ENCODE measurements at regions not wholly inside any gene's neighbourhood (a gene's known extent, or its start where the extent isn't known, plus 50 kb on each side); places are given as distances from the start of the nearest gene placed in this dataset.

GRCh38 chr4:35739308-35739707 lies 505.0 kb downstream of the ARAP2 start (continued):
- TF ChIP-seq BRCA1 (IDR thresholded peaks at IDR 0.05; ENCODE audit: low read depth, low read length): no peak

GRCh38 chr4:35754047-35754446 lies 490.3 kb downstream of the ARAP2 start:
- Histone ChIP-seq H2BK120ac (replicated peaks; ENCODE audit: low read depth, low read length) (no peak overlapping the region), H3K4me2 (ENCODE audit: insufficient read depth in 1 of 2, low read depth in 2 of 2, low read length in 2 of 2) (no peak overlapping the region), H3K4me3 (ENCODE audit: extremely low read depth in 1 of 4, insufficient read depth in 2 of 4, low read depth in 3 of 4, low read length in 4 of 4) (no peak overlapping the region), H4K5ac (ENCODE audit: insufficient read length, low read depth, low read length) (no peak overlapping the region), H3K9ac (replicated peaks in 1 of 4; ENCODE audit: extremely low read depth in 1 of 4, low read depth in 3 of 4, low read length in 3 of 4) (no peak overlapping the region), H3K36me3 (ENCODE audit: control insufficient read depth in 2 of 4, insufficient read depth in 4 of 4, low read length in 3 of 4) (no peaks in the 10 kb centered on the region), H2BK20ac (ENCODE audit: low read length) (no peak overlapping the region), H3K79me1 (ENCODE audit: low read depth, low read length) (no peaks in the 10 kb centered on the region), H3K27me3 (replicated peaks in 1 of 4; ENCODE audit: control insufficient read depth in 3 of 4, extremely low read depth in 1 of 4, insufficient read depth in 3 of 4, low read length in 3 of 4) (no peaks in the 10 kb centered on the region), H2BK5ac (ENCODE audit: low read depth, low read length) (no peak overlapping the region), H3K56ac (replicated peaks; ENCODE audit: insufficient read length, low read depth, low read length) (no peak overlapping the region), H3K9me3 (ENCODE audit: insufficient read depth in 2 of 2, low read depth in 1 of 2, low read length in 1 of 2) (no peaks in the 10 kb centered on the region), H3K4me1 (replicated peaks in 1 of 4; ENCODE audit: control insufficient read depth in 3 of 4, insufficient read depth in 4 of 4, low read length in 3 of 4) (no peaks in the 10 kb centered on the region), H4K20me1 (replicated peaks in 1 of 2; ENCODE audit: control insufficient read depth in 1 of 2, insufficient read depth in 2 of 2, low read length in 2 of 2) (no peaks in the 10 kb centered on the region), H3K18ac (ENCODE audit: extremely low read depth, low read length) (no peak overlapping the region), H3K4ac (replicated peaks; ENCODE audit: insufficient read length, low read depth, low read length) (no peak overlapping the region), H3K23me2 (ENCODE audit: low read depth, low read length) (no peaks in the 10 kb centered on the region), H2AFZ (ENCODE audit: low read length) (no peak overlapping the region), H3K14ac (ENCODE audit: insufficient read length) (no peak overlapping the region), H4K8ac (ENCODE audit: extremely low read depth, insufficient read depth, low read length) (no peak overlapping the region), H2BK12ac (ENCODE audit: low read depth, low read length) (no peak overlapping the region), H3K23ac (ENCODE audit: insufficient read length) (no peak overlapping the region), H2BK15ac (ENCODE audit: low read length) (no peak overlapping the region), H2AK5ac (ENCODE audit: low read depth, low read length) (no peak overlapping the region), H3K27ac (ENCODE audit: low read depth, low read length) (no peak overlapping the region), H3K79me2 (ENCODE audit: control insufficient read depth in 1 of 2, insufficient read depth in 2 of 2, low read length in 2 of 2) (no peaks in the 10 kb centered on the region), H4K91ac (replicated peaks; ENCODE audit: insufficient read length, low read length) (no peak overlapping the region)
- FAIRE-seq: no peak
- POLR2A ChIA-PET (ENCODE audit: partially characterized antibody): no interaction called here
- no peak for DNase-seq (ENCODE audit: low read depth in 1 of 2, low spot score in 2 of 2)
- CTCF ChIA-PET (ENCODE audit: partially characterized antibody): no interaction called here
- TF ChIP-seq HDAC2 (IDR thresholded peaks at IDR 0.05; ENCODE audit: borderline replicate concordance in 1 of 2, low read depth in 2 of 2, low read length in 2 of 2) (no peak), NRF1 (IDR thresholded peaks at IDR 0.05; ENCODE audit: low read depth, low read length) (no peak), EZH2 (IDR thresholded peaks at IDR 0.05; ENCODE audit: low read depth, low read length, severe bottlenecking) (no peak), SIN3A (conservative IDR thresholded peaks at IDR 0.05 in 1 of 2, IDR thresholded peaks at IDR 0.05 in 1 of 2; ENCODE audit: low read depth in 1 of 2, low read length in 2 of 2) (no peak), SIRT6 (IDR thresholded peaks at IDR 0.05; ENCODE audit: low read length) (no peak), USF2 (IDR thresholded peaks at IDR 0.05; ENCODE audit: low read length) (no peak), GABPA (IDR thresholded peaks at IDR 0.05; ENCODE audit: borderline replicate concordance, insufficient read depth, low read length) (no peak), SP1 (IDR thresholded peaks at IDR 0.05; ENCODE audit: low read depth, low read length) (no peak), TCF12 (IDR thresholded peaks at IDR 0.05; ENCODE audit: low read depth, low read length) (no peak), CREB1 (IDR thresholded peaks at IDR 0.05) (no peak), TBP (IDR thresholded peaks at IDR 0.05; ENCODE audit: low read depth, low read length) (no peak), CEBPB (IDR thresholded peaks at IDR 0.05; ENCODE audit: low read depth, low read length) (no peak), CHD2 (IDR thresholded peaks at IDR 0.05; ENCODE audit: low read length) (no peak)
